ENCODE measurements at regions not wholly inside any gene's neighbourhood (a gene's known extent, or its start where the extent isn't known, plus 50 kb on each side); places are given as distances from the start of the nearest gene placed in this dataset.
"Not testable (repeated sequence)": the region's sequence is repeated elsewhere in the genome, so short reads cannot be mapped to it uniquely, and the experiment has no call there.

DNA sequence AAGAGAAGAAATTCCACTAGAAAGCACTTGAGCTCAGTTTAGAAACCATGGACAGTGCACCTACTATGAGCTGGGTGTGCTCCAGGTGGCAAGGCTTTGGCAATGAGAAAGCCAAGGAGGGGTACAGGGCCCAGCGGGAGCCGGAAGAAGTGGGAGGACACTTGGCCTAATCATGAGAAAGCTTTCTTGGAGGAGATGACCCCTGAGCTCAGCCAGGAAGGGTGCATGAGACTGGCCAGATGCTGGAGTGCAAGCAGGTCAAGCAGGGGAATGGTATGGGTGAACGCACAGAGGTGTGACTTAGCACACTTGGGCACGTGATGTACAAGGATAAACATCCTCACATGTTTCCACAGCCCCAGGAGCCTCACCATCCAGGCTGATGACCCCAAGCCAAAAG is 97.2 kb upstream of the GLI2 start:
- intact Hi-C loops (cut with micrococcal nuclease), result no loop called here
- no peaks in the 10 kb centered on the region for H3K9me3 Mint-ChIP-seq
- peaks cover 4% of the 10 kb centered on the region for H3K27me3 Mint-ChIP-seq (ENCODE audit: insufficient read depth)
- no peak overlapping the region for H3K27ac Mint-ChIP-seq
- no peaks in the 10 kb centered on the region for H3K36me3 Mint-ChIP-seq (ENCODE audit: low read depth)
- DNase-seq (ENCODE audit: low spot score), result no peak
- no peaks in the 10 kb centered on the region for H3K4me1 Mint-ChIP-seq (ENCODE audit: low read depth)
- H3K4me3 Mint-ChIP-seq, result no peak overlapping the region

DNA sequence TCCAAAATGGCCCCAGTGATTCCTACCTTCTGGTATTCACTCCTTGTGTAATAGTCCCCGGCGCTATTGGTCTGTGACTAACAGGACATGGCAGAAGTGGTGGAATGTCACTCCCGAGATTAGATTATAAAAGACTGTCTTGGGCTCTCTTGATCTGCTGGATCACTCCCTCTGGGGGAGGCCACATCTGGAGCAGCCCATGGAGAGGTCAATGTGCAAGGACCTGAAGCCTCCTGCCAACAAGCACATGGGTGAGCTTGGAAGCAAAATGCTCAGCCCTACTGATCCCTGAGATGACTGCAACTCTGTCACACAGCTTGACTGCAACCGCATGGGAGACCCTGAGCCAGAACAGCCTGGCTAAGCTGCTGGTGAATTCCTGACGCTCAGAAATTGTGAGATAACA is 94.3 kb upstream of the GLI2 start:
- Mint-ChIP-seq H3K4me3 (no peak overlapping the region), H3K36me3 (ENCODE audit: low read depth) (no peaks in the 10 kb centered on the region), H3K27ac (no peak overlapping the region), H3K9me3 (no peaks in the 10 kb centered on the region), H3K4me1 (ENCODE audit: low read depth) (no peaks in the 10 kb centered on the region), H3K27me3 (ENCODE audit: insufficient read depth) (peaks cover 4% of the 10 kb centered on the region)
- intact Hi-C loops (cut with micrococcal nuclease), result no loop called here
- DNase-seq (ENCODE audit: low spot score), result no peak

DNA sequence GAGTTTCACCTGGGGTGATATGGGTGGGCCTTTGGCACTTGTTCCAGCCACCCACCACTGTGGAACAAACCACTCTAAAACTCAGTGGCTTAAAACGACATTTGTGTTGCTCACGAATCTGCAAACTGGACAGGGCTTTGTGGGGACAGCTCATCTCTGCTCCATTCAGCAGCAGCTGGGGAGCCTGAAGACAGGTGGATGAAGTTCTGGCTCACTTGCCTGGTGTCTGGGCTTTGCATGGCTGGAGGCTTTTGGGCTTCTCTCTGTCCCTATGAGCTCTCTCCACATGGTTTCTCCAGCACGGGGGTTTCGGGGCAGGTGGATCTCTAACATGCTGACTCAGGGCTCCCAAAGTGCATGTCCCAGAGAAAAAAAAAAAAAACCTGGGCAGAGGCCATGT is 93.0 kb upstream of the GLI2 start:
- intact Hi-C loops (cut with micrococcal nuclease), result no loop called here
- DNase-seq (ENCODE audit: low spot score), result no peak
- H3K4me3 Mint-ChIP-seq, result no peak overlapping the region
- peaks cover 3% of the 10 kb centered on the region for H3K27me3 Mint-ChIP-seq (ENCODE audit: insufficient read depth)
- H3K4me1 Mint-ChIP-seq (ENCODE audit: low read depth), result no peaks in the 10 kb centered on the region
- H3K9me3 Mint-ChIP-seq, result no peaks in the 10 kb centered on the region
- no peak overlapping the region for H3K27ac Mint-ChIP-seq
- H3K36me3 Mint-ChIP-seq (ENCODE audit: low read depth), result no peaks in the 10 kb centered on the region

DNA sequence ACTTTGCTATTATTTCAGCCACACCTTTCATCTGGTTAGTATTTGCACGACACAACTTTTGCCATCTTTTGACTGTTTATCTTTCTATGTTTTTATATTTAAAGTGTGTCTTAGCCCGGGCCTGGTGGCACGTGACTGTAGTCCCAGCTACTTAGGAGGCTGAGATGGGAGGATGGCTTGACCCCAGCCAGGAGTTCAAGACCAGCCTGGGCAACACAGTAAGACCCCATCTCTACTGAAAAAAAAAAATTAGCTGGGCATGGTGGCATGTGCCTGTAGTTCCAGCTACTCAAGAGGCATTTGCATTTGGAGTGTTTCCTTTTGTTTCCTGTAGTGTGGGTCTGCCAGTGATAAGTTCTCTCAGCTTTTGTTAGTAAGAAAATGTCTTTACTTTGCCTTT is 88.7 kb upstream of the GLI2 start:
- Mint-ChIP-seq H3K4me1 (ENCODE audit: low read depth) (no peaks in the 10 kb centered on the region), H3K27ac (no peak overlapping the region), H3K36me3 (ENCODE audit: low read depth) (no peaks in the 10 kb centered on the region), H3K9me3 (peaks cover 10% of the 10 kb centered on the region), H3K4me3 (no peak overlapping the region), H3K27me3 (ENCODE audit: insufficient read depth) (no peaks in the 10 kb centered on the region)
- no peak for DNase-seq (ENCODE audit: low spot score)
- intact Hi-C loops (cut with micrococcal nuclease), result no loop called here

DNA sequence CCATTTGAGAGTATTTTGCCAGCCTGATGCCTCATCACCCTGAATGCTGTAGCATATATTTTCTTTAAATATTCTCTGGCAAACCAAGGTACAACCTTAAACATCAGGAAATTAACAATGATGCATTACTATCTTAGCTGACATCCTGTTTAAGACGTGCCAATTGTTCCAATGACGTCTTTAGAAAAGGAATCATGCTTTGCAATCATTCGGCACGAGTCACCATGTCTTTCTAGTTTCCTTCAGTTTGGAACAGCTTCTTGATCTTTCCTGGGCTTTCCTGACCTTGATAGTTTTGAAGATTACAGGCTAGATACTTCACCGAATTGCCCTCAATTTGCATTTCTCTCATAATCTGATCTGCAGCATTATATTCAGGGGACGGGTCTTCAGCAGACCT is 88.2 kb upstream of the GLI2 start:
- intact Hi-C loops (cut with micrococcal nuclease), result no loop called here
- no peaks in the 10 kb centered on the region for H3K27me3 Mint-ChIP-seq (ENCODE audit: insufficient read depth)
- no peaks in the 10 kb centered on the region for H3K4me1 Mint-ChIP-seq (ENCODE audit: low read depth)
- DNase-seq (ENCODE audit: low spot score), result no peak
- peaks cover 10% of the 10 kb centered on the region for H3K9me3 Mint-ChIP-seq
- no peak overlapping the region for H3K27ac Mint-ChIP-seq
- no peak overlapping the region for H3K4me3 Mint-ChIP-seq
- no peaks in the 10 kb centered on the region for H3K36me3 Mint-ChIP-seq (ENCODE audit: low read depth)

DNA sequence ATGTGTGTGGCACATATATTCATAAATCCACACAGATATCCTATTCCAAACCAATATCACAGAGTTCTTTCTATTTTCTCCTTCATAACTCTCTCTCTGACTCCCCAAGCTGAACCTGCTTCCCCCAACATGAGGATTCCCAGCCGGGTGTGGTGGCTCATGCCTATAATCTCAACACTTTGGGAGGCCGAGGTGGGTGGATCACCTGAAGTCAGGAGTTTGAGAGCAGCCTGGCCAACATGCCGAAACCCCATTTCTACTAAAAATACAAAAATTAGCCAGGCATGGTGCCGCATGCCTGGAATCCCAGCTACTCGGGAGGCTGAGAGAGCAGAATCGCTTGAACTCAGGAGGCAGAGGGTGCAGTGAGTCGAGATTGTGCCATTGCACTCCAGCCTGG is 86.3 kb upstream of the GLI2 start:
- H3K27ac Mint-ChIP-seq; H3K36me3 Mint-ChIP-seq (ENCODE audit: low read depth); intact Hi-C loops (cut with micrococcal nuclease); DNase-seq (ENCODE audit: low spot score); H3K27me3 Mint-ChIP-seq (ENCODE audit: insufficient read depth); H3K4me3 Mint-ChIP-seq; H3K4me1 Mint-ChIP-seq (ENCODE audit: low read depth): not testable (repeated sequence)
- H3K9me3 Mint-ChIP-seq, result peaks cover 10% of the 10 kb centered on the region

DNA sequence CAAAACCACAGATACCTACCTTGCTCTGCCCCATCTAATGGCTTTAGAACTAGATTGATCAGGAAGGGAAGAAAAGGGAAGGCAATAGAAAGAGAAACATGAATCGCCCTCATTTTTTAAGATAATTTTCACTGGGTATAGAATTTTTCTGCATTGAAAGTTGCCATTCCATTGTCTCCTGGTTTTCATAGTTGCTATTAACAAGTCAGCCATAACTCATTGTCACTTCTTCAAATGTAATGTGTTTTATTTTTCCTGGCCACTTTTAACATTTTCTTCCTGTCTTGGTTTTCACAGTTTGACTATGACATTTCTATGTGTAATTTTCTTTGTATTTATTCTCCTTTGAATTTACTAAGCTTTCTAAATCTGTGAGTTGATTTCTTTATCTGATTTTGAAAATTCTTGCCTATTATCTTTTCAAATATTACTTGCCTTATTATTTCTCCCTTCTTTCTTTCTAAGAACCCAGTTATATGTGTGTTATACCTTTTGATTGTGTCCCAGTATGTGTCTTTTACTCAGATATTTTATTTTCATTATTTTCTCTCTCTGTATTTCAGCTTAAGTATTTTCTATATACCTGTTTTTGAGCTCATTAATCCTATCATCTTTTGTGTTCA is 85.5 kb upstream of the GLI2 start:
- H3K27me3 Mint-ChIP-seq (ENCODE audit: insufficient read depth), result no peaks in the 10 kb centered on the region
- DNase-seq (ENCODE audit: low spot score), result no peak
- intact Hi-C loops (cut with micrococcal nuclease), result no loop called here
- H3K4me1 Mint-ChIP-seq (ENCODE audit: low read depth), result no peaks in the 10 kb centered on the region
- no peak overlapping the region for H3K4me3 Mint-ChIP-seq
- peaks cover 10% of the 10 kb centered on the region for H3K9me3 Mint-ChIP-seq
- H3K27ac Mint-ChIP-seq, result no peak overlapping the region
- no peaks in the 10 kb centered on the region for H3K36me3 Mint-ChIP-seq (ENCODE audit: low read depth)

DNA sequence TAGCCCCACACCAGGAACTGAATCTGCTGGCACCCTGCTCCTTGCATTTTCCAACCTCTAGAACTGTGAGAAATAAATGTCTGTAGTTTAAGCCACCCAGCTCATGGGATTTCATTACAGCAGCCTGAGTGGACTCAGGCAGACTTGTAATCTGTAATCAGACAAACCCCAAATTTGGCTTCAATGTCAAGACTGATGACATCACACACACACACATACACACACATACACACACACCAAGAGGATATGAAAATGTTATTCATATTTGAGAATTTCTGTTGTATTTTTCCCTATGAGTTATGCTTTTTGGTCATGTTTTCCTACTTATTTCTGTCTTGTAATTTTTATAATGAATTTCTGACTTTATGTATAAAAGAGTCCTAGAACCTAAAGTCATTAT is 83.8 kb upstream of the GLI2 start:
- H3K27me3 Mint-ChIP-seq (ENCODE audit: insufficient read depth), result no peaks in the 10 kb centered on the region
- H3K36me3 Mint-ChIP-seq (ENCODE audit: low read depth), result no peaks in the 10 kb centered on the region
- DNase-seq (ENCODE audit: low spot score), result no peak
- no peak overlapping the region for H3K27ac Mint-ChIP-seq
- no peaks in the 10 kb centered on the region for H3K4me1 Mint-ChIP-seq (ENCODE audit: low read depth)
- no peak overlapping the region for H3K4me3 Mint-ChIP-seq
- peaks cover 10% of the 10 kb centered on the region for H3K9me3 Mint-ChIP-seq
- intact Hi-C loops (cut with micrococcal nuclease), result no loop called here

DNA sequence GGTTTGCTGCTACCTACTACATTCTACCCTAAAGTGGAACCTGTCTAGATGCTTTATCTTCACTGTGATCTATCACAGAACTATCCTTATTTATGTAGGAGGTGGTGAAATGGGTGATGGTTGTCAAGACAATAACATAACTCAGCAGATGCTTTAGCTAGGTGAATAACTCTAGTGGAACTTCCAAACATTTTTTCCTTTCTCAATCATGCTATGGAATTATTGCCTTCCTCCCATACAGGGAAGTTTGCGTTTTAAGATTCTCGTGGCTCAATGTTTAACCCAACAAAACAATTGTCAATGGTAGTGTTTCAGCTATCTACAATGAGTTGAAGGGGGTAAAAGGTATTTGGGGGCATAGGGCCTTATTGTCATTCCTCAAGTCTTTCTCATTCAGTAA is 82.6 kb upstream of the GLI2 start:
- no peaks in the 10 kb centered on the region for H3K36me3 Mint-ChIP-seq (ENCODE audit: low read depth)

DNA sequence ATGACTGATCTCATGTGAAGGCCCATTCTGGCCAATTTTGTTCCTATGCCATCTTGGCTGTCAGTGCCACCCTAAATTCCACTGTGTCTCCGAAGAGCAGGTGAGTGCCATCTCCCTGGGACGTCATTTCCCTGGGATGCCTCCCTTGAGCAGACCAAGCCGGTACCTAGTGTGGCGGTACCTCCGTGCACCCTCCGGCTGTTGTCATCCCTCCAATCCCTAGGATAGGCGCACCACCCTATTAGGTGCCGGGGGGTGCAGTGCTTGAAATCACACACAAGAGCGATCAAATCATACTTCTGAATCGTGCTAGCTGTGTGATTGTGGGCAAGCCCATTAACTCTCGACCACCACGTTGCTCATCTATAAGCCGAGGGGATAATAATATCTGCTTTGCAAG is 81.8 kb upstream of the GLI2 start:
- Mint-ChIP-seq H3K27ac (no peak overlapping the region), H3K36me3 (ENCODE audit: low read depth) (no peaks in the 10 kb centered on the region), H3K4me3 (no peak overlapping the region), H3K27me3 (ENCODE audit: insufficient read depth) (peaks cover 2% of the 10 kb centered on the region), H3K4me1 (ENCODE audit: low read depth) (no peaks in the 10 kb centered on the region), H3K9me3 (peaks cover 10% of the 10 kb centered on the region)
- DNase-seq (ENCODE audit: low spot score), result no peak
- intact Hi-C loops (cut with micrococcal nuclease), result no loop called here

More for the DNA sequence above, 82.6 kb upstream of the GLI2 start:
- intact Hi-C loops (cut with micrococcal nuclease), result no loop called here
- Mint-ChIP-seq H3K27ac (no peak overlapping the region), H3K9me3 (peaks cover 10% of the 10 kb centered on the region), H3K4me1 (ENCODE audit: low read depth) (no peaks in the 10 kb centered on the region), H3K27me3 (ENCODE audit: insufficient read depth) (peaks cover under 1% of the 10 kb centered on the region), H3K4me3 (no peak overlapping the region)
- DNase-seq (ENCODE audit: low spot score), result no peak

DNA sequence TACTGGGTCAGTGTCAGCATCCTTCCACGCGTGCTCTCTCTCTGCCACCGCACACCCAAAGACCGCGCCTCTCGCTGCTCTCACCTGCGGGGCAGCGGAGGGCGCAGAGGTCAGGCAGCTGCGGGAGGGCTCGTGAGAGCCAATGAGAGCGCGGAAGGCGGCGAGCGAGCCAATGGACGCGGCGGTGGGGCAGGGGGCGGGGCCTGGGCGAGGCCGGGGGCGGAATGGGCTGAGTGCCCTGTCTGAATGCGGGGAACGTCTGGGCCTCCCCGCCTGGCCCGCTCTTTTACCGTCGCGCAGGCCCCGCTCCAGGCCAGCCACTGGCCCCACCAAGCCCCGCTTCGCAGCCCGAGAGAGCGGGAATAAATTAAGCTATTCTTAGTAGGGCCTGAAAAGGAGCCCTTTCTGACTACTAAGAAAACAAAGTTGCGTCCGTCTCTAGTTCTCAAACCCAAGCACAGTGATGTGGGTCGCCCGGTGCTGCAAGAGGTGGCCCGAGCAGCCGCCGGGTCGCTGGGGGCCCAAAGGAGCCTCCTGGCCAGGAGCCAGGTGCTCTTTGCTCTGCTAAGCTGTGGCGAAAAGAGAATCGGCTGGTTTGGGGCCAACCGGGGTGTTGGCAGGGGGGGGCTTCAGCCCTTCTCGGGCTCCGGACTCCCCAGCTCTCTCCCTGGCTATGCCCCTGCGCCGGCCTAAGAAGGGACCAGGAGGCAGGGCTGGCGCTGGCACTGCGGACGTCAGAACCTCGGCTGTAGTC is 81.1 kb upstream of the GLI2 start:
- H3K36me3 Mint-ChIP-seq (ENCODE audit: low read depth), result no peaks in the 10 kb centered on the region
- no peaks in the 10 kb centered on the region for H3K4me1 Mint-ChIP-seq (ENCODE audit: low read depth)
- no peak overlapping the region for H3K27ac Mint-ChIP-seq
- DNase-seq (ENCODE audit: low spot score), result no peak
- H3K4me3 Mint-ChIP-seq, result no peak overlapping the region
- H3K27me3 Mint-ChIP-seq (ENCODE audit: insufficient read depth), result peaks cover 2% of the 10 kb centered on the region
- intact Hi-C loops (cut with micrococcal nuclease), result no loop called here
- H3K9me3 Mint-ChIP-seq, result peaks cover 10% of the 10 kb centered on the region

DNA sequence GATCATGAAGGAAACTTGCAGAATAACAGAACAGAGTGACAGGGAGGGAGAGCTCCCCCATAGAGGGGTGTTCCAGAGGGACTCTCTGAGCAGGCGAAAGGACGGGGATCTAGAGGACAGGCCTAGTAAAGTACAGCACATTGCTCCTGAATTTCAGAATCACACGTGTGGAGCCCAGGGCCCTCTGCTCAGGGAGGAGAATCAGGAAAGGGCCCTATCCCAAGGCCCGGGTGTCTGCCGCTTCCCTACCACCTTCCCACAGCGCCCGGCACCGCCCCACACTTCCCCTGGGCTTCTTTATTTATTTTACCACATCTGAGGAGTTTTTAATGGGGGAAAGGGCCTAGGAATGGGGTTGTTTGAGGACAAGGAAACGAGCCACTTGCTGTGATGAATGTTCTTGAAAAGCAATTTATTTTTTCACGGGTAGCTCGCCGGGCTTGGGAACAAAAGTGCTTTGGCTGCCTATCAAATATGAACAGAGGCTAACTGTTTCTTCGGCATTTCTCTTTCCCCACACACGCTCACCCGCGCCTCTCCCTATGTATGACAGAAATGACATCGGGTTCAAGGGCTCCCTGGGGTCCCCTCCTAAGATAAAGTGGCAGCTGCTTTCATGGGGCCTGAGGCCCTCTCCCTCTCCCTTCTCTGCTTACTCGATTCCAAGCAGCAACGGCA is 79.3 kb upstream of the GLI2 start:
- Mint-ChIP-seq H3K27me3 (ENCODE audit: insufficient read depth) (peaks cover 2% of the 10 kb centered on the region), H3K4me1 (ENCODE audit: low read depth) (no peaks in the 10 kb centered on the region), H3K27ac (no peak overlapping the region), H3K36me3 (ENCODE audit: low read depth) (no peaks in the 10 kb centered on the region), H3K9me3 (no peaks in the 10 kb centered on the region), H3K4me3 (no peak overlapping the region)
- intact Hi-C loops (cut with micrococcal nuclease), result no loop called here
- no peak for DNase-seq (ENCODE audit: low spot score)

DNA sequence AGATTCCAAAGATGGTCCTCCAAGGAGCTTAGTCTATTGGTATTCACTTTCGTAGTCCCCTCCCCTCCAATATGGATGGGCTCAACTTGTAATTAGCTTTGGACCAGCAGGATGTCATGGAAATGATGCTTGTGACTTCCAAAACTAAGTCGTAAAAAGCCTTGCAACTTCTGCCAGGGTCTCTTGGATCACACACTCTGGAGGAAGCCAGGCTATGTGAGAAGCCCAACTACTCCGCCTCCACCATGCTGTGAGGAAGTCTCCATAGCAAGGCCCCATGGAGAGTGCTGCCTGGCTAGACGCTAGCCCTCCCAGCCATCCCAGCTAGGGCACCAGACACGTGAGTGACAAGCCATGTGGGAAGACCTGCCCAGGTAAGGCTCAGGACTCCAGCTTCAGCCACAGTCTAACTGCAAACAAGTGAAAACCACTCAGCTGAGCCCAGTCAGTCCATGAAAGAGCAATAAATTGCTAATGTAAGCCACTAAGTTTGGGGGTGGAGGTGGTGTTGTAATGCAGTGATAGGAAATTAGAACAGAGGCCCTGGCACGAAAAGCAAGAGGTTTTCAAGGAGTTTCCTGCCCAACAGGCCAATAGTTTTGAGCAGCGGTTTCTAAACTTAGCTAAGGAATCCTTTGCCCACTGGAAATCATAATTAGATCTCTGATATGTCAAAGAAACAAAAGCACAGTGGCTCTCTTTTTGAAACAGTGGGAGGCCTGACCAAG is 77.5 kb upstream of the GLI2 start:
- Mint-ChIP-seq H3K4me1 (ENCODE audit: low read depth) (no peaks in the 10 kb centered on the region), H3K9me3 (no peaks in the 10 kb centered on the region), H3K36me3 (ENCODE audit: low read depth) (no peaks in the 10 kb centered on the region), H3K4me3 (no peak overlapping the region), H3K27ac (no peak overlapping the region), H3K27me3 (ENCODE audit: insufficient read depth) (peaks cover 5% of the 10 kb centered on the region)
- intact Hi-C loops (cut with micrococcal nuclease), result no loop called here
- DNase-seq (ENCODE audit: low spot score), result no peak
